IMR-90 (cell line): ENCODE measurements at regions not wholly inside any gene's neighbourhood (a gene's known extent, or its start where the extent isn't known, plus 50 kb on each side); places are given as distances from the start of the nearest gene placed in this dataset.

Source experiments
- ATAC-seq: fragments of 200-7000 bp; cut with Tn5 transposase; 2 replicates; pipeline ENCODE4 v1.9.1; 2020; ENCODE audit warnings: low read depth, mild to moderate bottlenecking, moderate library complexity
- BruUV-seq: library from RNA; stranded (reverse); fragments of 400-500 nt; replicated peaks from 2 replicates; lab custom pipeline; 2021; lab: Mats Ljungman, UMichigan
- CTCF ChIA-PET: fragments of 300-600 bp; formaldehyde crosslinking; extraction: SDS; loops from one replicate; lab custom pipeline; 2021; ENCODE audit warnings: antibody characterized with exemption; lab: Yijun Ruan, JAX
- POLR2A ChIA-PET: fragments of 300-600 bp; sonication (Branson Sonifier 250); formaldehyde crosslinking; loops from one replicate; lab custom pipeline; 2022; ENCODE audit warnings: antibody characterized with exemption; ENCODE audit not compliant: unreplicated experiment; lab: Charles Lee
- DNase-seq: peaks from one replicate; pipeline ENCODE4 v3.0.0; 2013
- H2AFZ ChIP-seq: replicated peaks from 2 replicates; pipeline ENCODE3; 2013; ENCODE audit warnings: low read length, mild to moderate bottlenecking; ENCODE audit not compliant: poor library complexity
- H2AK5ac ChIP-seq: 2 replicates; pipeline ENCODE4 v1.6.1; 2013; ENCODE audit warnings: low read depth, low read length, inconsistent platforms
- H2AK9ac ChIP-seq: replicated peaks from 2 replicates; pipeline ENCODE3; 2013; ENCODE audit warnings: mild to moderate bottlenecking, low read depth, low read length, moderate library complexity; ENCODE audit not compliant: poor library complexity
- H2BK120ac ChIP-seq: 2 replicates; pipeline ENCODE4 v1.6.1; 2013; ENCODE audit warnings: low read depth, low read length, inconsistent platforms
- H2BK15ac ChIP-seq: 3 replicates; pipeline ENCODE4 v1.6.1; 2013; ENCODE audit warnings: low read depth, low read length, inconsistent platforms
- H2BK20ac ChIP-seq: 2 replicates; pipeline ENCODE4 v1.6.1; 2013; ENCODE audit warnings: low read depth, mild to moderate bottlenecking, inconsistent platforms, low read length, moderate library complexity
- H2BK5ac ChIP-seq: 2 replicates; pipeline ENCODE4 v1.6.1; 2013; ENCODE audit warnings: mild to moderate bottlenecking, low read depth, low read length, inconsistent platforms; ENCODE audit not compliant: poor library complexity, severe bottlenecking
- H3K14ac ChIP-seq: replicated peaks from 2 replicates; pipeline ENCODE4 v1.6.1; 2013; ENCODE audit warnings: low read depth, low read length, inconsistent platforms
- H3K18ac ChIP-seq: 2 replicates; pipeline ENCODE4 v1.6.1; 2013; ENCODE audit warnings: low read depth, low read length, control low read depth
- H3K23ac ChIP-seq: 2 replicates; pipeline ENCODE4 v1.6.1; 2013; ENCODE audit warnings: low read depth, low read length, inconsistent platforms
- H3K27ac ChIP-seq: 2 replicates; pipeline ENCODE4 v1.5.1; 2013; ENCODE audit warnings: mild to moderate bottlenecking, control low read depth, low read length; ENCODE audit not compliant: insufficient read depth
- H3K27me3 ChIP-seq: 2 replicates; pipeline ENCODE4 v1.6.1; 2013; ENCODE audit warnings: low read length; ENCODE audit not compliant: control insufficient read depth, insufficient read depth
- H3K36me3 ChIP-seq: 2 replicates; pipeline ENCODE4 v1.6.1; 2013; ENCODE audit warnings: low read length, mixed read lengths; ENCODE audit not compliant: control insufficient read depth, insufficient read depth
- H3K4ac ChIP-seq: 2 replicates; pipeline ENCODE4 v1.6.1; 2013; ENCODE audit warnings: low read depth, low read length, inconsistent platforms
- H3K4me1 ChIP-seq: 2 replicates; pipeline ENCODE4 v1.6.1; 2013; ENCODE audit warnings: low read length, mixed read lengths; ENCODE audit not compliant: control insufficient read depth, insufficient read depth
- H3K4me2 ChIP-seq: 2 replicates; pipeline ENCODE4 v1.6.1; 2013; ENCODE audit warnings: low read depth, mild to moderate bottlenecking, control low read depth, low read length, moderate library complexity
- H3K4me3 ChIP-seq: 2 replicates; pipeline ENCODE4 v1.5.1; 2013; ENCODE audit warnings: low read depth, mild to moderate bottlenecking, control low read depth, low read length, moderate library complexity; ENCODE audit not compliant: insufficient read depth
- H3K56ac ChIP-seq: 2 replicates; pipeline ENCODE4 v1.6.1; 2013; ENCODE audit warnings: low read length, inconsistent platforms; ENCODE audit not compliant: insufficient read depth; ENCODE audit errors: extremely low read depth
- H3K79me1 ChIP-seq, 2 experiments: 2 replicates each; pipeline ENCODE4 v1.6.1; 2013; ENCODE audit warnings: low read length in 2 of 2, inconsistent platforms in 1 of 2, low read depth in 1 of 2
- H3K9ac ChIP-seq: 2 replicates; pipeline ENCODE4 v1.6.1; 2013; ENCODE audit warnings: low read depth, low read length, control low read depth
- H3K9me1 ChIP-seq: 2 replicates; pipeline ENCODE4 v1.6.1; 2013; ENCODE audit warnings: low read length, inconsistent platforms; ENCODE audit not compliant: insufficient read depth
- H3K9me3 ChIP-seq: 2 replicates; pipeline ENCODE4 v1.6.1; 2013; ENCODE audit warnings: low read length; ENCODE audit not compliant: control insufficient read depth, insufficient read depth
- H4K20me1 ChIP-seq: 2 replicates; pipeline ENCODE4 v1.6.1; 2013; ENCODE audit warnings: low read length, inconsistent platforms; ENCODE audit not compliant: insufficient read depth
- H4K5ac ChIP-seq: 2 replicates; pipeline ENCODE4 v1.6.1; 2013; ENCODE audit warnings: mild to moderate bottlenecking, low read depth, low read length, control low read depth
- H4K8ac ChIP-seq, 2 experiments: 2 replicates each; pipeline ENCODE4 v1.6.1; 2013; ENCODE audit warnings: low read depth in 2 of 2, low read length in 2 of 2, control low read depth in 1 of 2, inconsistent platforms in 1 of 2
- H4K91ac ChIP-seq: 2 replicates; pipeline ENCODE4 v1.6.1; 2013; ENCODE audit warnings: low read depth, low read length, inconsistent platforms; ENCODE audit not compliant: insufficient read depth
- CEBPB ChIP-seq: IDR thresholded peaks from 2 replicates; pipeline ENCODE4 v1.6.1; 2012; ENCODE audit warnings: low read depth, low read length, improper control_type of control experiment
- MAFK ChIP-seq: IDR thresholded peaks from 2 replicates; pipeline ENCODE4 v1.6.1; 2012; ENCODE audit warnings: low read depth, low read length, improper control_type of control experiment
- MAZ ChIP-seq: IDR thresholded peaks from 2 replicates; pipeline ENCODE4 v1.6.1; 2012; ENCODE audit warnings: low read depth, mild to moderate bottlenecking, low read length, improper control_type of control experiment, moderate library complexity, borderline replicate concordance
- MXI1 ChIP-seq: IDR thresholded peaks from 2 replicates; pipeline ENCODE4 v1.6.1; 2012; ENCODE audit warnings: low read depth, mild to moderate bottlenecking, low read length, moderate library complexity, borderline replicate concordance
- POLR2A ChIP-seq: IDR thresholded peaks from 2 replicates; pipeline ENCODE4 v1.6.1; 2012; ENCODE audit warnings: mild to moderate bottlenecking, low read depth, low read length
- RAD21 ChIP-seq: IDR thresholded peaks from 2 replicates; pipeline ENCODE4 v1.6.1; 2012; ENCODE audit warnings: low read length, improper control_type of control experiment
- RCOR1 ChIP-seq: IDR thresholded peaks from 2 replicates; pipeline ENCODE4 v1.6.1; 2012; ENCODE audit warnings: mild to moderate bottlenecking, low read length, improper control_type of control experiment; ENCODE audit not compliant: insufficient replicate concordance
- RFX5 ChIP-seq: IDR thresholded peaks from 2 replicates; pipeline ENCODE4 v1.8.0; 2012; ENCODE audit warnings: low read depth, mild to moderate bottlenecking, low read length, moderate library complexity
- WGBS, 2 experiments: methylation state at CpG; one replicate each; pipeline versions ENCODE4 v1.1.5 to v1.1.7; 2013; ENCODE audit warnings: missing lambda C conversion rate in 2 of 2; ENCODE audit not compliant: insufficient read length in 1 of 2; ENCODE audit errors: extremely low coverage in 2 of 2; 5-methylcytosine and 5-hydroxymethylcytosine counted together
- dilution Hi-C: fragments of 300-500 bp; cut with HindIII; formaldehyde crosslinking; loops from one replicate; pipeline ENCODE4 v1.14.3; 2018; ENCODE audit warnings: low sequenced_read_pairs; ENCODE audit not compliant: unreplicated experiment
- in situ Hi-C: fragments of 300-500 bp; cut with MboI; formaldehyde crosslinking; loops from 3 replicates; pipeline ENCODE4 v1.14.3; 2019; ENCODE audit warnings: low sequenced_read_pairs, inconsistent platforms, mixed read lengths
- intact Hi-C: fragments of 100-400 bp; cut with micrococcal nuclease; formaldehyde crosslinking; loops from 2 replicates; pipeline ENCODE4 v1.10.0; 2022
- TF ChIP-seq, protein P1 (sequence below): fragments of 150-350 bp; IDR thresholded peaks from 2 replicates; pipeline ENCODE4 v1.6.1; 2017; ENCODE audit warnings: mild to moderate bottlenecking, antibody characterized with exemption, low read length, low read depth
- TF ChIP-seq, protein P2 (sequence below): conservative IDR thresholded peaks from 2 replicates; pipeline ENCODE4 v1.5.1; 2012; ENCODE audit warnings: mild to moderate bottlenecking, low read depth, low read length, improper control_type of control experiment

DNA sequence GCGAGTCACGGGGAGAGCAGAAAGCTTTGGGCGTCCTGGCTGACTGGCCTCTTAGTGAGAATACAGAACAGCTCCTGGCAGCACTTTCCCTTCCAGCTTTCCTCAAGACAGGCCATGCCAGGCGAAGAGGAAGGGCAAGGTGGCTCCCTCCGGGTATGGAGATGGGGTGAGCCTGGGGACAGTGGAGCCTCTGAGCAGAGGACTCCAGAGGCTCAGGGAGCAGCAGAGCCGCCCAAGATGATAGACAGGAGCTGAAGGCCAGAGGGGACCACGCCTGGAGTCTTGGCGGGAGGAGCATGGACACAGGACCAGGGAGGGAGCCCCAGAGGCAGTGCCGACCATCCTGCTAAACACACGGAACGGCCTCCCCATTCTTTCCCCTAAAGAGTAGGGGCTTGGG lies 229.1 kb downstream of the TM9SF2 start:
- Histone ChIP-seq H4K5ac (no peak overlapping the region), H3K14ac (no peak overlapping the region), H2BK120ac (no peak overlapping the region), H3K56ac (no peak overlapping the region), H3K4me1 (no peaks in the 10 kb centered on the region; the same call in 1 of the 2 replicates), H3K18ac (no peak overlapping the region), H4K91ac (no peak overlapping the region), H3K23ac (no peak overlapping the region), H3K9ac (no peak overlapping the region), H3K36me3 (no peaks in the 10 kb centered on the region), H2BK15ac (no peak overlapping the region), H4K20me1 (no peaks in the 10 kb centered on the region), H3K4me2 (no peak overlapping the region), H3K4ac (no peak overlapping the region), H4K8ac (no peak overlapping the region), H3K79me1 (no peaks in the 10 kb centered on the region), H2BK20ac (no peak overlapping the region), H2AK5ac (no peak overlapping the region), H3K4me3 (no peak overlapping the region), H3K9me1 (no peaks in the 10 kb centered on the region), H3K27me3 (peaks cover 5% of the 10 kb centered on the region; the same call in 1 of the 2 replicates), H3K27ac (no peak overlapping the region), H2AFZ (no peak overlapping the region), H3K9me3 (no peaks in the 10 kb centered on the region), H2AK9ac (no peak overlapping the region), H2BK5ac (no peak overlapping the region)
- no peak for ATAC-seq
- CTCF ChIA-PET, result no interaction called here
- DNase-seq, result no peak
- intact Hi-C loops (no loop called here), in situ Hi-C loops (no loop called here), dilution Hi-C loops (no loop called here)
- POLR2A ChIA-PET, result no interaction called here
- 60% methylated on average over 1 of the region's 11 CpGs; no CpG with 5 or more reads in 1 of the 2 experiments for WGBS, 2 experiments
- no TSS peak for BruUV-seq
- TF ChIP-seq RFX5 (no peak), MXI1 (no peak), CEBPB (no peak), RCOR1 (no peak), RAD21 (no peak), MAZ (no peak), MAFK (no peak), POLR2A (no peak)
- TF ChIP-seq, protein P1, sequence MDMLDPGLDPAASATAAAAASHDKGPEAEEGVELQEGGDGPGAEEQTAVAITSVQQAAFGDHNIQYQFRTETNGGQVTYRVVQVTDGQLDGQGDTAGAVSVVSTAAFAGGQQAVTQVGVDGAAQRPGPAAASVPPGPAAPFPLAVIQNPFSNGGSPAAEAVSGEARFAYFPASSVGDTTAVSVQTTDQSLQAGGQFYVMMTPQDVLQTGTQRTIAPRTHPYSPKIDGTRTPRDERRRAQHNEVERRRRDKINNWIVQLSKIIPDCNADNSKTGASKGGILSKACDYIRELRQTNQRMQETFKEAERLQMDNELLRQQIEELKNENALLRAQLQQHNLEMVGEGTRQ, result no peak
- TF ChIP-seq, protein P2, sequence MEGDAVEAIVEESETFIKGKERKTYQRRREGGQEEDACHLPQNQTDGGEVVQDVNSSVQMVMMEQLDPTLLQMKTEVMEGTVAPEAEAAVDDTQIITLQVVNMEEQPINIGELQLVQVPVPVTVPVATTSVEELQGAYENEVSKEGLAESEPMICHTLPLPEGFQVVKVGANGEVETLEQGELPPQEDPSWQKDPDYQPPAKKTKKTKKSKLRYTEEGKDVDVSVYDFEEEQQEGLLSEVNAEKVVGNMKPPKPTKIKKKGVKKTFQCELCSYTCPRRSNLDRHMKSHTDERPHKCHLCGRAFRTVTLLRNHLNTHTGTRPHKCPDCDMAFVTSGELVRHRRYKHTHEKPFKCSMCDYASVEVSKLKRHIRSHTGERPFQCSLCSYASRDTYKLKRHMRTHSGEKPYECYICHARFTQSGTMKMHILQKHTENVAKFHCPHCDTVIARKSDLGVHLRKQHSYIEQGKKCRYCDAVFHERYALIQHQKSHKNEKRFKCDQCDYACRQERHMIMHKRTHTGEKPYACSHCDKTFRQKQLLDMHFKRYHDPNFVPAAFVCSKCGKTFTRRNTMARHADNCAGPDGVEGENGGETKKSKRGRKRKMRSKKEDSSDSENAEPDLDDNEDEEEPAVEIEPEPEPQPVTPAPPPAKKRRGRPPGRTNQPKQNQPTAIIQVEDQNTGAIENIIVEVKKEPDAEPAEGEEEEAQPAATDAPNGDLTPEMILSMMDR, result no peak
